GM19463 (cell line): ENCODE measurements at regions not wholly inside any gene's neighbourhood (a gene's known extent, or its start where the extent isn't known, plus 50 kb on each side); places are given as distances from the start of the nearest gene placed in this dataset.
"Not testable (repeated sequence)": the region's sequence is repeated elsewhere in the genome, so short reads cannot be mapped to it uniquely, and the experiment has no call there.

ENCODE experiments used
- ATAC-seq: cut with Tn5 transposase; IDR thresholded peaks from one replicate; pipeline ENCODE4 v1.9.1; 2021; ENCODE audit warnings: mild to moderate bottlenecking, moderate library complexity; ENCODE audit not compliant: unreplicated experiment

GRCh38 chr18:70705831-70706416 is 417.1 kb downstream of the SOCS6 start:
- no peak for ATAC-seq

- no peak for ATAC-seq
Measured at GRCh38 chr18:70700496-70700895, 411.7 kb downstream of the SOCS6 start.

- ATAC-seq = no peak
Measured at GRCh38 chr18:70698574-70698973, 409.7 kb downstream of the SOCS6 start.

GRCh38 chr18:70693246-70693645 is 404.4 kb downstream of the SOCS6 start:
- ATAC-seq = no peak

- ATAC-seq = not testable (repeated sequence)
Measured at GRCh38 chr18:70689765-70690164, 400.9 kb downstream of the SOCS6 start.

GRCh38 chr18:70688286-70688685 is 399.4 kb downstream of the SOCS6 start:
- ATAC-seq = no peak

- ATAC-seq = no peak
Measured at GRCh38 chr18:70684821-70685220, 396.0 kb downstream of the SOCS6 start.

GRCh38 chr18:70683263-70683662 is 394.4 kb downstream of the SOCS6 start:
- ATAC-seq = no peak

GRCh38 chr18:70674896-70675295 is 386.1 kb downstream of the SOCS6 start:
- ATAC-seq = no peak

- no peak for ATAC-seq
Measured at GRCh38 chr18:70673831-70674230, 385.0 kb downstream of the SOCS6 start.

GRCh38 chr18:70672581-70672980 is 383.7 kb downstream of the SOCS6 start:
- ATAC-seq = no peak

- no peak for ATAC-seq
Measured at GRCh38 chr18:70671889-70672565, 383.2 kb downstream of the SOCS6 start.

- no peak for ATAC-seq
Measured at GRCh38 chr18:70666936-70667335, 378.1 kb downstream of the SOCS6 start.

GRCh38 chr18:70663141-70663540 is 374.3 kb downstream of the SOCS6 start:
- ATAC-seq = no peak

- no peak for ATAC-seq
Measured at GRCh38 chr18:70662588-70662987, 373.7 kb downstream of the SOCS6 start.

- no peak for ATAC-seq
Measured at GRCh38 chr18:70659036-70659925, 370.4 kb downstream of the SOCS6 start.

- ATAC-seq = no peak
Measured at GRCh38 chr18:70653671-70654070, 364.8 kb downstream of the SOCS6 start.

- no peak for ATAC-seq
Measured at GRCh38 chr18:70650878-70651277, 362.0 kb downstream of the SOCS6 start.

GRCh38 chr18:70649683-70650082 is 360.8 kb downstream of the SOCS6 start:
- ATAC-seq = no peak

- ATAC-seq = no peak
Measured at GRCh38 chr18:70645971-70646370, 357.1 kb downstream of the SOCS6 start.

GRCh38 chr18:70643812-70644211 is 355.0 kb downstream of the SOCS6 start:
- ATAC-seq = no peak
